ENCODE measurements at regions not wholly inside any gene's neighbourhood (a gene's known extent, or its start where the extent isn't known, plus 50 kb on each side); places are given as distances from the start of the nearest gene placed in this dataset.

- DNase-seq: no peak
These were observed 75.0 kb upstream of the SPRED2 start for GRCh38 chr2:65507102-65508069.

- no peak for DNase-seq
These were observed 72.7 kb upstream of the SPRED2 start for GRCh38 chr2:65504814-65505697.

- peak in 9 of 56 donors; percentile 1 to 45 (median 16) for DNase-seq
These were observed 71.8 kb upstream of the SPRED2 start for GRCh38 chr2:65504201-65504600.

DNA sequence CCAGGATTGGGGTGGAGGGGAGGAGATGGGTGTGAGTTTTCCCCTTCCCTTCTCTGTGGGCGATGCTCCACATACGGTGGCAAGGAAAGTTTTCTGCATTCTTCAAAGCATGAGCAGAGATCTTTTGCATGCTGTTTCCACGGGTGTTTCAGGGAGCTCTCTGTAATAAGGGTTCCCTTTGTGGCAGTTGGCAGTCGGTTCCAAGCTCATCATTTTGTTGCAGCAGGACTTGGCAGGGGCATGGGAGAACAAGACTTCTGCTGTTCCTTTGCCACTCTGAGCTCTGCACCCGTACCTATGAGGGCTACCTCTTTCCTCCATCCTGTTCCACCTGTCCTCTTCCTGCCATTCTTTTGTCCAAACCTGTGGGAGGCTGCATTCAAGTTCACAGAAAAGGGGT, 71.3 kb upstream of the SPRED2 start:
- peak in 35 of 56 donors; percentile 4 to 71 (median 21) for DNase-seq

GRCh38 chr2:65501836-65502235, 69.4 kb upstream of the SPRED2 start:
- DNase-seq: no peak

DNA sequence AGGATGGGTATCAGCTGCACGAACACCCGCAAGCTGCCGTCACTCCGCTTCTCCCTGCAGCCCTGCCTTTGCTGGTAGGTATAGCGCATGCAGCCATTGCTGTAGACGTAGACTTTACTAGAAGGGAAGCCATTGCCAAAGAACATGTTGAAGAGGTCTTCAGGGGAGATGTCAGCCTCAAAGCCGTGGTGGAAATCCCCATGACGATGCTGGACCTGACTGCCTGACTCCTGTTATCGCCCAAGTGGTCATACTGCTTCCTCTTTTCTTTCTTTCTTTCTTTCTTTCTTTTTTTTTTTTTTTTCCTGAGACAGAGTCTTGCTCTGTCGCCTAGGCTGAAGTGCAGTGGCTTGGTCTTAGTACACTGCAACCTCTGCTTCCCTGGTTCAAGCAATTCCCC, 68.7 kb upstream of the SPRED2 start:
- no peak for DNase-seq

DNA sequence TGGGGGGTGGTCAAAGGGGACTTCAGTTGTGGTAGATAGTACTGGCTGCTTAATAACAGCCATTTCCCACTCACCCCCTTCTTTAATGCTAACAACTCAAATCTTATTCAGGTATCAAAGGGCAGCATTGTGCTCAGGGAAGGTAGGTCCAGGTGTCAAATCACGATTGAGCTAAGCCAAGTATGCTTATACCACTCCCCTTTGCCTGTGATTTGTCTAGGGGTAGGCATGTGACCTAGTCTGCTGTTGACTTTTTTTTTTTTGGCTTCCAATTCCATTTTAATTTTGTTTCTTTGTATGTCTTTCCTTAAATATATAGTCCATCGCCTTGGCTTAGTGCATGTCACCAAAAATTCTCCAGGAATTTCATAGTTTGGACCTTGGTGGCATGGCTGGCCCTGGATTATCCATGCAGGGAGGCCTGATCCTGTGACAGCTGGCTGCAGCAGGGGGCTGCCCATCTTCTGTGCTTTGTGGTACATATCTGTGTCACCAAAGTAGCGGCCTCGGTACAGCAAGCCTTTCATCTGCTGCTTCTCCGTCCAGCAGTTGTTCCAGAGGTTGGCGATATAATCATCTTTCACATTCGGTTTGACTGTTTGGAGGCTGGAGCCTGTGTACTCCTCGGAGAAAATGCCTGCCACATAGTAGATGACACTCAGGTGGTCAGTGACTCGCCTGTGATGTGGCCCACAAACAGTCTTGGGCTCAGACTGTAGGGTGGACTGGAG, 68.1 kb upstream of the SPRED2 start:
- DNase-seq: no peak

- DNase-seq: no peak
These were observed 66.8 kb upstream of the SPRED2 start for GRCh38 chr2:65499216-65499615.

GRCh38 chr2:65498396-65498795, 66.0 kb upstream of the SPRED2 start:
- no peak for DNase-seq

- no peak for DNase-seq
These were observed 63.0 kb upstream of the SPRED2 start for GRCh38 chr2:65495251-65495877.

GRCh38 chr2:65494078-65494477, 61.7 kb upstream of the SPRED2 start:
- no peak for DNase-seq

- DNase-seq: no peak
These were observed 59.0 kb upstream of the SPRED2 start for GRCh38 chr2:65491381-65491905.

DNA sequence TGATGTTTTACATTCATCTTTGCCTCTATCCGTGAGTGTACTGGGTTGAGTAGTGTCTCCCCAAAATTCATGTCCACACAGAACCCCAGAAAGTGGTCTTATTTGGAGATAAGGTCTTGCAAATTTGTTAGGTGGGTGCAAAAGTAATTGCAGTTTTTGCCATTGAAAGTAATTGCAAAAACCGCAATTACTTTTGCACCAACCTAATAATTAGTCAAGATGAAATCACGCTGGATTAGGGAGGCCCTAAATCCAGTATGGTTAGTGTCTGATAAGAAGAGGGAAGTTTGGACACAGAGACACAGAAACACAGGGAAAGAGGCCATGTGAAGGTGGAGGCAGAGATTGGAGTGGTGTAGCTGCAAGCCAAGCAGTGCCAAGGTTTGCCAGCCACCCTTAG, 57.8 kb upstream of the SPRED2 start:
- DNase-seq: no peak

- no peak for DNase-seq
These were observed 56.9 kb upstream of the SPRED2 start for GRCh38 chr2:65489269-65489668.

DNA sequence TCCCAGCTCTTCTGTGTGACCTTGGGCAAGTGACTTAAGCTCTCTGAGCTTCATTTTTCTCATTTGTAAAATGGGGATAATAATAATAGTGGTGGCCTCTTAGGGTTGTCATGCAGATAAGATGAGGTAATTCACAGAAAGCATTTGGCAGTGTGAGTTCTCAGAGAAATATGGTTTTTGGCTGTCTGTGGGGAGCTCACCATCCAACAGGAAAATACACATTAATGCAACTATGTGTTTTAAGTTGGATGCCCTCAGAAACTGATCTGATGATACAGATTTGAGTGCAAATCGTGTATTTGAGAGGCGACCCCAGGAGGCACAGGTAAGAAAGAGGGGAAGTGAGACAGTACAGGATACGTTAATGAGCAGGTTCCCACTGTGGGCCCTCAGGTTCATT, 56.1 kb upstream of the SPRED2 start:
- no peak for DNase-seq

DNA sequence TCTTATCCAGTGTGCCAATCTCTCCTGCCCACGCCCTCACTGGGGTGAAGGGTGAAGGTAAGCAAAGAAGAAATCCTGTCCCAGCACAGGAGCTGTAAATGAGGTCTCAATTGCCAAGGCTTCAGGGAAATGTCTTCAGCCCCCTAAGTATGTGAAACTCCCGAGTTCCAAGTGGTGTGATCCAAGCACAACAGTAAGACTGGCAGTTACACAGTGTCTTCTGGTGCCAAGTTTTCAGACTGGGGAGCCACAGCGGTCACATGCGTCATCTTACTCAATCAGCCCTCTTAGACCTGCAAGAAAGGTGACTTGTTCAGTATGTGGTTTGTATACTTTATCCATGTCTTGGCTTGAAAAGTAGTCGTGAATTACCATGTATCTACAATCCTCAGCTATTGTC, 55.0 kb upstream of the SPRED2 start:
- DNase-seq: no peak

- no peak for DNase-seq
These were observed 54.4 kb upstream of the SPRED2 start for GRCh38 chr2:65486802-65487201.

- DNase-seq: no peak
These were observed 53.9 kb upstream of the SPRED2 start for GRCh38 chr2:65486282-65486681.

- no peak for DNase-seq
These were observed 53.4 kb upstream of the SPRED2 start for GRCh38 chr2:65485839-65486238.

GRCh38 chr2:65483763-65484162, 51.4 kb upstream of the SPRED2 start:
- no peak for DNase-seq

DNA sequence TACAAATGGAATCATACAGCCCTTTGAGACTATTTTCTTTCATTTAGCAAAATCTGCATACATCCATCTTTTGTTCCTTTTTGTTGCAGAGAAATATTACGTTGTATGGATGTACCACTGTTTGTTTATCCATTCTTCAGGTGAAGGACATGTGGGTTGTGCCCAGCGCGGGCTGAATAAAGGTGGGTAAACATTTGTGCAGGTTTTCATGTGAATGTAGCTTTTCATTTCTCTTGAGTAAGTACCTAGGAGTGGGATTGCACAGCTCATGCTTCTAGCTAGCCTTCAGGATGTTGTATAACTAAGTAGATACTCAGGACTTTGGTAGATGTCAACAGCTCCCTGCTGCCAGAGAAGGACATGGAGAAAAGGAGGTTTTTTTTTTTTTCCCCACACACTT, 50.6 kb upstream of the SPRED2 start:
- DNase-seq: no peak
